HG03095 (cell line): ENCODE measurements at regions not wholly inside any gene's neighbourhood (a gene's known extent, or its start where the extent isn't known, plus 50 kb on each side); places are given as distances from the start of the nearest gene placed in this dataset.
"Not testable (repeated sequence)": the region's sequence is repeated elsewhere in the genome, so short reads cannot be mapped to it uniquely, and the experiment has no call there.

Source experiments
- ATAC-seq: cut with Tn5 transposase; IDR thresholded peaks from one replicate; pipeline ENCODE4 v1.9.1; 2021; ENCODE audit warnings: moderate library complexity; ENCODE audit not compliant: unreplicated experiment

- ATAC-seq: not testable (repeated sequence)
These were observed 65.1 kb upstream of the SLC13A1 start for GRCh38 chr7:123264820-123265219.

- no peak for ATAC-seq
These were observed 60.7 kb upstream of the SLC13A1 start for GRCh38 chr7:123260428-123260960.

GRCh38 chr7:123259759-123260158 is 60.0 kb upstream of the SLC13A1 start:
- ATAC-seq: no peak
